ENCODE measurements at regions not wholly inside any gene's neighbourhood (a gene's known extent, or its start where the extent isn't known, plus 50 kb on each side); places are given as distances from the start of the nearest gene placed in this dataset.

DNA sequence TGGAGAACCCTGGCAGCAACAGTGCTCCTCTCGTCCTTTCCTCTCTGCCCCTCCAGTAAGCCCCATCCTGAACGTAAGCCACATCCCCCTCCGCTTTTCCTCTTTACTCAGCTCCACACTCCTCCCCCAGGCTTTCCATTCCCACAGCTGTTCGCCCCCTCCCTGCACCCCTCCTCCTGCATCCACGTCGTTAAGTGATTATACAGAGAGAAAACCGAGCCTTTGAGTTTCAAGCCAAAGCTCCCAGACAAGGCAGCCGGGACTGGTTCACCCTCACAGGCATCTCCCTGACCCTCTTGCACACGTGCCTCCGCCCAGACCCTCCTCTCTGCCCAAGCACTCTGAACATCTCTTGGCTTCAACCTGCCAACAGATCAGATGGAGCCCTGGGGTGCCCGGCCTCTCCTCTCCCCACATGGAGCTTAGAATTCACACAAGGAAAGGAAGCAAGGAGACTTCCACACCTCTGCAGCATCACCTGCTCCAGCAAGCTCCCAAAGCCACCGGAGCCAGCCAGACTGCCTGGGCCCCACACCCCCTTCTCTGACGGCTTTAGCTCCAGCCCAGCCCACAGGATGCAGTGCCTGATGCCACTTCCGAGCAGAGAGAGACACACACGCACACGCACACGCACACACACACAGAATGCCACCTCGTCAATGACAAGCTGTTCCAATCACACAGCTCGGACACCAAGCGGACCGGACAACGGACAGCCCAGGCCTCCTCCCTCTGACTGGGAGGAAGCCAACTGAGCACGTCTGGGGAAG, 99.9 kb upstream of the CCL2 start:
- Mint-ChIP-seq H3K27ac (no peak overlapping the region), H3K4me1 (peaks cover 6% of the 10 kb centered on the region), H3K27me3 (ENCODE audit: low read depth) (peaks cover 89% of the 10 kb centered on the region), H3K9me3 (no peaks in the 10 kb centered on the region), H3K4me3 (no peak overlapping the region), H3K36me3 (no peaks in the 10 kb centered on the region)
- no peak for DNase-seq (ENCODE audit: low spot score in 2 of 2, unreplicated experiment in 2 of 2)
- TF ChIP-seq, protein P1, sequence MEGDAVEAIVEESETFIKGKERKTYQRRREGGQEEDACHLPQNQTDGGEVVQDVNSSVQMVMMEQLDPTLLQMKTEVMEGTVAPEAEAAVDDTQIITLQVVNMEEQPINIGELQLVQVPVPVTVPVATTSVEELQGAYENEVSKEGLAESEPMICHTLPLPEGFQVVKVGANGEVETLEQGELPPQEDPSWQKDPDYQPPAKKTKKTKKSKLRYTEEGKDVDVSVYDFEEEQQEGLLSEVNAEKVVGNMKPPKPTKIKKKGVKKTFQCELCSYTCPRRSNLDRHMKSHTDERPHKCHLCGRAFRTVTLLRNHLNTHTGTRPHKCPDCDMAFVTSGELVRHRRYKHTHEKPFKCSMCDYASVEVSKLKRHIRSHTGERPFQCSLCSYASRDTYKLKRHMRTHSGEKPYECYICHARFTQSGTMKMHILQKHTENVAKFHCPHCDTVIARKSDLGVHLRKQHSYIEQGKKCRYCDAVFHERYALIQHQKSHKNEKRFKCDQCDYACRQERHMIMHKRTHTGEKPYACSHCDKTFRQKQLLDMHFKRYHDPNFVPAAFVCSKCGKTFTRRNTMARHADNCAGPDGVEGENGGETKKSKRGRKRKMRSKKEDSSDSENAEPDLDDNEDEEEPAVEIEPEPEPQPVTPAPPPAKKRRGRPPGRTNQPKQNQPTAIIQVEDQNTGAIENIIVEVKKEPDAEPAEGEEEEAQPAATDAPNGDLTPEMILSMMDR (IDR thresholded peaks at IDR 0.05; ENCODE audit: unreplicated experiment): no peak

DNA sequence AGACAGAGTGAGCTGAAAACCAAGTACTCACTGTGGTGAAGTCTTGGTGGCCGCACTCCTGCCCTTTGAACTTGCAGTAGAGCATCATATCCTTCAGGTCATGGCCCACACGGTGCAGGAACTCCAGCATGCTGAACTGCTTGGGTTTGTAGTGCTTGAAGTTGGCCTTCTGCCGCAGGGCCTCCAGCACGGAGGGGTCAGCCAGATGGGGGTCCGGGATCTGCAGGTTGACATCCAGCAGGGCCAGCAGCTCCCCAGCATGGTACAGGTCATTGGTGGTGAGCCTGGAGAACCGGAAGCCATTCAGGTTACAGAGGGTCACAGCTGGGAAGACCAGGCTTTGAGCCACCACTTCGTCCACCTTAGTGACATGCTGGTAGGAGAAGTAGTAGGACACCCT, 99.1 kb upstream of the CCL2 start:
- Mint-ChIP-seq H3K9me3 (no peaks in the 10 kb centered on the region), H3K4me1 (peaks cover 6% of the 10 kb centered on the region), H3K36me3 (no peaks in the 10 kb centered on the region), H3K27ac (no peak overlapping the region), H3K4me3 (no peak overlapping the region), H3K27me3 (ENCODE audit: low read depth) (peaks cover 96% of the 10 kb centered on the region)
- TF ChIP-seq, protein P1 (IDR thresholded peaks at IDR 0.05; ENCODE audit: unreplicated experiment): no peak
- DNase-seq (ENCODE audit: low spot score in 2 of 2, unreplicated experiment in 2 of 2): no peak

DNA sequence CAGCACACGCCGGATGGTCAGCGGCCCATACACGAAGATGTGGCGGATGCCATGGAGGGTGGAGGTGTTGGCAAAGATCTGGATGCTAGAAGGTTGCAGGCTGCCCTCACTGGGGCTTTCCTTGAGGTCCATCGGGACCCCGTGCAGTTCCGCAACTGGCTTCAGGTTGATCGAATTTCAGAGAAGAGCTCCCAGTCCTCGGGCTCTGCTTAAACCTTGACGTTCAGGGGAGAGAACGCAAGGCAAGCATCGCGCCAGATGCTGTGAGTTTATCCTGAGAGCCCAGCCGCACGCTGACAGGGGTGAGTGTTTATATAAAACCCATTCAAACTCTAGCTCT, 98.7 kb upstream of the CCL2 start:
- H3K9me3 Mint-ChIP-seq: no peaks in the 10 kb centered on the region
- no peak for DNase-seq (ENCODE audit: low spot score in 2 of 2, unreplicated experiment in 2 of 2)
- H3K27me3 Mint-ChIP-seq (ENCODE audit: low read depth): peaks cover 97% of the 10 kb centered on the region
- H3K27ac Mint-ChIP-seq: no peak overlapping the region
- peak overlapping the region; percentile 47 for H3K4me3 Mint-ChIP-seq
- H3K4me1 Mint-ChIP-seq: peaks cover 6% of the 10 kb centered on the region
- no peaks in the 10 kb centered on the region for H3K36me3 Mint-ChIP-seq
- TF ChIP-seq, protein P1 (IDR thresholded peaks at IDR 0.05; ENCODE audit: unreplicated experiment): no peak

DNA sequence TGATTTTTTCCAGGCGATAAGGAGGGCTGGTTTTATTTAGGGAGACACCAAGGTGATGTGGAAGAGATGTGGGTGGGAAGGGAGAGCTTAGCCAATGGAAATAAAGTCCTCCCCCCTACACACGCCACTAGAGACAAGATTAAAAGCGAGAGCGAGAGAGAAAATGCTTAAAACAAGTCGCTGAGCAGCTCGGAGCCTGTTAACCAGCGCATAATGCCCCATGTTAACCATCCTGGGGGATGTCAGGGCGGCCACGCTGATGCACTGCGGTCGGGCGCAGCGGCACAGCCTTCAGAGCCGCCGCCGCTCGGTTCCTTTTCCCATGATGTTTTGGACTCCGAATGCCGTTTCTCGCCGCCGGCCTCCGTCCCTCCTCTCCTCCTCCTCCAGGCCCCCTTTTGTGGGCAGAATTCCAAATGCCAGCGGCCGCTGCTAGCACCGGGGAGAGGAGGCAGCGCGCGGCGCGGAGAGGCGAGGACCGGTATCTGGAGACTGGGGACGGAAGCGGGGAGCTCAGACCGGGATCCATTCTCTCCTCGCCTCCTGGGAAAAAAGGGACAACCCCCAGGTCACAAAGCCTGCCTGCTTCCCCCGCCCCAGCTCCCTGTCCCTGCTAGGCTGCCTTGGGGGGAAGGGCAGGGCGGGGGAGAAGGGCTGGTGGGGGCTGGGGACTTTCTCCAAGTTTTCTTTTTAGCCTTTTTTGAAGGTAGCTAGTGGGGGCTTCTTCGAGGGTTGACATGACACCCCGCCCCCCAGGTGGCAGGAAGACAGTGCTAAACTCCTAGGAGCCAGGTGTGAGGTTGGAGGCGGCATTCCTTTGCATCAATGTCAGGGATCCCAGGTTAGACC, 98.1 kb upstream of the CCL2 start:
- no peaks in the 10 kb centered on the region for H3K9me3 Mint-ChIP-seq
- no peaks in the 10 kb centered on the region for H3K36me3 Mint-ChIP-seq
- H3K27me3 Mint-ChIP-seq (ENCODE audit: low read depth): peaks cover 99% of the 10 kb centered on the region
- TF ChIP-seq, protein P1 (IDR thresholded peaks at IDR 0.05; ENCODE audit: unreplicated experiment): no peak
- no peak overlapping the region for H3K27ac Mint-ChIP-seq
- H3K4me3 Mint-ChIP-seq: peak overlapping the region; percentile 47
- DNase-seq (ENCODE audit: low spot score in 2 of 2, unreplicated experiment in 2 of 2): peak; percentile 46 to 64
- H3K4me1 Mint-ChIP-seq: peaks cover 6% of the 10 kb centered on the region

DNA sequence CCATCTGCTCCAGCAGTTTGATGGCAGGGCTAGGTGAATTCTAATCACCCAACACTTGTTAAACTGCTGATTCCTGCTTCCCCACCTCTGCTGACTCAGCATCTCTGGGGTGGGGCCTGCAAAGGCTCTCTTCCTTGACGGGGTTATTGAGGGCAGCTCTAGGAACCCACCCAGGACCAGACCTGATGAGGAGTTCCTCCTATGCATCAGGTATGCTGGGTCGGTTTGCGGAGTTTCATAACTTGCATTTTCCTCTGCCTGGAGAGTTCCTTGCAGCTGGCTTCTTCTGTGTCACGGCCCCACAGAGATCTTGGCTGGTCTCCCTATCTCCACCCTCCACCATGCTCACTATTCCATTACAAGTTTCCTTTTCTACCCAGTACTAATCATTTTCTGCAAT, 93.4 kb upstream of the CCL2 start:
- H3K4me3 Mint-ChIP-seq: no peak overlapping the region
- H3K36me3 Mint-ChIP-seq: no peaks in the 10 kb centered on the region
- no peak for DNase-seq (ENCODE audit: low spot score in 2 of 2, unreplicated experiment in 2 of 2)
- H3K27ac Mint-ChIP-seq: no peak overlapping the region
- no peaks in the 10 kb centered on the region for H3K9me3 Mint-ChIP-seq
- TF ChIP-seq, protein P1 (IDR thresholded peaks at IDR 0.05; ENCODE audit: unreplicated experiment): no peak
- peaks cover 92% of the 10 kb centered on the region for H3K27me3 Mint-ChIP-seq (ENCODE audit: low read depth)
- peaks cover 2% of the 10 kb centered on the region for H3K4me1 Mint-ChIP-seq

Data from mesothelial cell of epicardium (in vitro differentiated cells).